ENCODE measurements at regions not wholly inside any gene's neighbourhood (a gene's known extent, or its start where the extent isn't known, plus 50 kb on each side); places are given as distances from the start of the nearest gene placed in this dataset.
A peak's percentile ranks its signal among the peaks of the same experiment; 100 is the strongest.

DNA sequence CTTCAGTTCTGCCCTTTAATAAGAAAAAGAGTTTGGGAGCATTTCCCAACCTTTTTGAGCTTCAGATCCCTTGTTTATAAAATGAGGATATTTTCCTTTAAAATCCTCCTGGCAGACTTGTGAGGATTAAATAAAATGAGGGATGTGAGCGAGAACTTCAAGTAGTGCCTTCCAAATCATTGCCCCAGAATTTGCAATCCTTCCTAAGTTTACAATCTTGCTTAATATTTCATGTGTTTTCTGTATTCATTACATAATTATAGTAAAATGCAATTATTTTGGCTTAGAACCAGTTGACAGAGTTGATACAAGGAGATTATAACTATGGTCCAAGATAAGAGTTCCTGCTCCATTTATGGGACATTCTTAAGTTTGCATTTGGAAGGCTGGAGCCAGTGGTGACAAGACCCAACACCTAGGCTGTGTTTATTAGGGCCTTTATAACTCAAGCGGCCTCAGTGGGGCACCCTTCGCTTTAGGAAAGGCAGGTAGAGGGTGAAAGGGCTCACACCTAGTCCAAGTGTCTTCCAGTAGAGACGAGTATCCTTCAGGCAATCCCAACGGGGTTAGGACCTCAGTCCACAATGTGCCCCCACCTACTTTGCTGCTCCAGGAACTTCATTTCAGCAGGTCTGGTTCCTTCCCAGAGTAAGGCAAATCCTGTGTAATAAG, 317.5 kb downstream of the WDR11 start:
- TF ChIP-seq, protein P1, sequence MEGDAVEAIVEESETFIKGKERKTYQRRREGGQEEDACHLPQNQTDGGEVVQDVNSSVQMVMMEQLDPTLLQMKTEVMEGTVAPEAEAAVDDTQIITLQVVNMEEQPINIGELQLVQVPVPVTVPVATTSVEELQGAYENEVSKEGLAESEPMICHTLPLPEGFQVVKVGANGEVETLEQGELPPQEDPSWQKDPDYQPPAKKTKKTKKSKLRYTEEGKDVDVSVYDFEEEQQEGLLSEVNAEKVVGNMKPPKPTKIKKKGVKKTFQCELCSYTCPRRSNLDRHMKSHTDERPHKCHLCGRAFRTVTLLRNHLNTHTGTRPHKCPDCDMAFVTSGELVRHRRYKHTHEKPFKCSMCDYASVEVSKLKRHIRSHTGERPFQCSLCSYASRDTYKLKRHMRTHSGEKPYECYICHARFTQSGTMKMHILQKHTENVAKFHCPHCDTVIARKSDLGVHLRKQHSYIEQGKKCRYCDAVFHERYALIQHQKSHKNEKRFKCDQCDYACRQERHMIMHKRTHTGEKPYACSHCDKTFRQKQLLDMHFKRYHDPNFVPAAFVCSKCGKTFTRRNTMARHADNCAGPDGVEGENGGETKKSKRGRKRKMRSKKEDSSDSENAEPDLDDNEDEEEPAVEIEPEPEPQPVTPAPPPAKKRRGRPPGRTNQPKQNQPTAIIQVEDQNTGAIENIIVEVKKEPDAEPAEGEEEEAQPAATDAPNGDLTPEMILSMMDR (IDR thresholded peaks at IDR 0.05): peak in 1 of 7 experiments; percentile 2
- TF ChIP-seq POLR2A (IDR thresholded peaks at IDR 0.05): no peak
